GM12891 (cell line): ENCODE measurements at regions not wholly inside any gene's neighbourhood (a gene's known extent, or its start where the extent isn't known, plus 50 kb on each side); places are given as distances from the start of the nearest gene placed in this dataset.

Experiments used
- POU2F2 ChIP-seq: IDR thresholded peaks from 2 replicates; pipeline ENCODE4 v1.6.1; 2011; ENCODE audit warnings: low read depth, mild to moderate bottlenecking, control low read depth, low read length, moderate library complexity
- TAF1 ChIP-seq: IDR thresholded peaks from 2 replicates; pipeline ENCODE4 v1.6.1; 2011; ENCODE audit warnings: low read depth, low read length, control low read depth

GRCh38 chr15:77905301-77905920 is 172.1 kb downstream of the TBC1D2B start:
- TF ChIP-seq TAF1 = no peak
- no peak for TF ChIP-seq POU2F2
